K562 (cell line): ENCODE measurements at regions not wholly inside any gene's neighbourhood (a gene's known extent, or its start where the extent isn't known, plus 50 kb on each side); places are given as distances from the start of the nearest gene placed in this dataset.

ENCODE experiments used
- ATAC-seq: fragments of 200-7000 bp; cut with Tn5 transposase; 3 replicates; pipeline ENCODE4 v1.9.1; 2020; ENCODE audit warnings: moderate library complexity
- BruUV-seq: library from RNA; stranded (reverse); fragments of 400-500 nt; replicated peaks from 2 replicates; lab custom pipeline; 2021; lab: Mats Ljungman, UMichigan
- CTCF ChIA-PET: fragments of 300-600 bp; formaldehyde crosslinking; extraction: SDS; loops from one replicate; lab custom pipeline; 2021; ENCODE audit warnings: low intra/inter-chr PET ratio; lab: Yijun Ruan, JAX
- POLR2A ChIA-PET: fragments of 300-600, 350-650 bp; sonication (Branson Sonifier 250); formaldehyde crosslinking; extraction: SDS; loops from one replicate; lab custom pipeline; 2021; ENCODE audit warnings: antibody characterized with exemption, inconsistent platforms; lab: Yijun Ruan, JAX
- DNase-seq, 4 experiments: peaks; one replicate each; pipeline versions ENCODE4 v3.0.0 to v3.0.0-alpha.2; 2011 to 2018; ENCODE audit warnings: low spot score in 3 of 4, mixed read lengths in 3 of 4; ENCODE audit errors: extremely low read depth in 1 of 4
- FAIRE-seq: peaks from 2 replicates; lab custom pipeline; 2011; peaks lifted over from hg19 to GRCh38; lab: Jason Lieb, UNC
- H2AFZ ChIP-seq: 2 replicates; pipeline ENCODE4 v1.6.0; 2011; ENCODE audit warnings: low read depth, low read length, control low read depth, inconsistent platforms
- H3K27ac ChIP-seq: fragments of 200-600 bp; 3 replicates; pipeline ENCODE4 v1.8.0; 2011; ENCODE audit warnings: low read depth, mild to moderate bottlenecking, control low read depth, inconsistent platforms, low read length, moderate library complexity, mixed read lengths; ENCODE audit errors: extremely low read depth
- H3K27me3 ChIP-seq, 2 experiments: fragments of 300-600 bp in 1 of 2; 2 replicates in 1 of 2; 3 replicates in 1 of 2; pipeline versions ENCODE4 v1.6.0 to v1.8.0; 2011; ENCODE audit warnings: inconsistent platforms in 2 of 2, low read length in 2 of 2, mild to moderate bottlenecking in 1 of 2, mixed read lengths in 1 of 2, moderate library complexity in 1 of 2; ENCODE audit not compliant: control insufficient read depth in 2 of 2, insufficient read depth in 2 of 2
- H3K36me3 ChIP-seq: fragments of 300-600 bp; 3 replicates; pipeline ENCODE4 v1.8.0; 2011; ENCODE audit warnings: mild to moderate bottlenecking, low read length, inconsistent platforms; ENCODE audit not compliant: control insufficient read depth, insufficient read depth
- H3K4me1 ChIP-seq, 2 experiments: fragments of 200-600 bp in 1 of 2; replicated peaks in 1 of 2; 2 replicates in 1 of 2; 3 replicates in 1 of 2; pipeline versions ENCODE4 v1.5.1 to v1.8.0; 2011; ENCODE audit warnings: inconsistent platforms in 2 of 2, low read length in 2 of 2, mild to moderate bottlenecking in 1 of 2, mixed read lengths in 1 of 2, moderate library complexity in 1 of 2; ENCODE audit not compliant: control insufficient read depth in 2 of 2, insufficient read depth in 2 of 2
- H3K4me2 ChIP-seq: 2 replicates; pipeline ENCODE4 v1.6.1; 2011; ENCODE audit warnings: low read length, control low read depth, inconsistent platforms, mixed read lengths; ENCODE audit not compliant: insufficient read depth
- H3K4me3 ChIP-seq: fragments of 200-600 bp; sonication (generic), shearing (Covaris generic); 2 replicates; pipeline ENCODE4 v1.5.1; 2016; ENCODE audit warnings: control low read depth, inconsistent platforms
- H3K79me2 ChIP-seq: fragments of 200-600 bp; 3 replicates; pipeline ENCODE4 v1.8.0; 2011; ENCODE audit warnings: low read length, inconsistent platforms; ENCODE audit not compliant: control insufficient read depth, insufficient read depth
- H3K9ac ChIP-seq, 2 experiments: 2 replicates each; pipeline versions ENCODE4 v1.6.0 to v1.6.1; 2011; ENCODE audit warnings: low read depth in 2 of 2, low read length in 2 of 2, control low read depth in 1 of 2, inconsistent platforms in 1 of 2, mild to moderate bottlenecking in 1 of 2, mixed read lengths in 1 of 2; ENCODE audit not compliant: insufficient read depth in 1 of 2
- H3K9me1 ChIP-seq: one replicate; pipeline ENCODE4 v1.6.0; 2011; ENCODE audit warnings: inconsistent platforms, mild to moderate bottlenecking, low read length, moderate library complexity; ENCODE audit not compliant: control insufficient read depth, insufficient read depth
- H3K9me3 ChIP-seq: replicated peaks from 2 replicates; pipeline ENCODE4 v1.5.1; 2011; ENCODE audit warnings: low read depth, low read length, inconsistent platforms; ENCODE audit not compliant: control insufficient read depth, insufficient read depth
- H4K20me1 ChIP-seq: replicated peaks from 2 replicates; pipeline ENCODE4 v1.6.1; 2011; ENCODE audit warnings: low read length, inconsistent platforms, mixed read lengths; ENCODE audit not compliant: control insufficient read depth, insufficient read depth
- BCL6 ChIP-seq: fragments of 250-450 bp; sonication (Bioruptor Pico); IDR thresholded peaks from 2 replicates; pipeline ENCODE4 v1.4.0; 2020
- KLF1 ChIP-seq: fragments of 450-650 bp; IDR thresholded peaks from 2 replicates; pipeline ENCODE4 v1.6.1; 2016; ENCODE audit warnings: missing genetic modification characterization, missing compliant biosample characterization
- MBD2 ChIP-seq: sonication (generic); IDR thresholded peaks from 2 replicates; pipeline ENCODE4 v1.6.1; 2016; ENCODE audit warnings: low read depth, borderline replicate concordance
- ZNF124 ChIP-seq: sonication (generic); formaldehyde crosslinking; IDR thresholded peaks from 2 replicates; pipeline ENCODE4 v1.8.1; 2022; ENCODE audit warnings: missing genetic modification reagents
- WGBS: fragments of 100-300 bp; shearing (Covaris generic); methylation state at CpG from one replicate; pipeline ENCODE4 v1.1.6; 2016; ENCODE audit warnings: low coverage, mixed read lengths; ENCODE audit not compliant: insufficient coverage; ENCODE audit errors: missing lambda C conversion rate; 5-methylcytosine and 5-hydroxymethylcytosine counted together
- in situ Hi-C: fragments of 300-500 bp; cut with MboI; formaldehyde crosslinking; loops from 4 replicates; pipeline ENCODE4 v1.15.0; 2018; ENCODE audit warnings: inconsistent platforms, mixed read lengths
- intact Hi-C: fragments of 100-400 bp; cut with micrococcal nuclease; formaldehyde crosslinking; loops from 2 replicates; pipeline ENCODE4 v1.14.2; 2022
- TF ChIP-seq, protein P1 (sequence below): sonication (generic); formaldehyde crosslinking; IDR thresholded peaks from 2 replicates; pipeline ENCODE4 v1.5.0; 2020; ENCODE audit warnings: missing genetic modification reagents
- TF ChIP-seq, protein P2 (sequence below): sonication (generic); formaldehyde crosslinking; IDR thresholded peaks from 2 replicates; pipeline ENCODE4 v1.8.0; 2022; ENCODE audit warnings: missing genetic modification reagents, mild to moderate bottlenecking, moderate library complexity, borderline replicate concordance

DNA sequence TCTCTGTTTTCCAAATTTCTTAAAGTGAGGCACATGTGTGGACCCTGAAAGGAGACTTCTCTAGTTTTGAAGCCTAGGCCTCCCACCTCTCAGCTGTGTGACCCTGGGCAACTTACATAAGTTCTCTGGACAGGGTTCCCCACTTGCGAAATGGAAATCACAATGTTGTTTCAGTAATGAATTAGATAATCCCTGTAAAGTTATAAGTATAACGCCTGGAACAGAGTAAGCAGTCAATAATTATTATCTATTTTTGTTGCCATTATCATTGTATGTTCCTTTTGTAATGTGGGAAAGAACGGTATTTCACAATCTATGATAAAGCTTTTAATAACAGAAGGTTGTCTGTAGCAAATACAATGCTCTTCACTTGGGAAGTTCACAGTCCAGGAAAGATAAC, 437.3 kb upstream of the ZNF507 start:
- CTCF ChIA-PET = no interaction called here
- Histone ChIP-seq H3K27me3 (no peaks in the 10 kb centered on the region; a peak in 1 of 5 replicates), H3K79me2 (no peaks in the 10 kb centered on the region), H3K9me1 (no peaks in the 10 kb centered on the region), H3K9me3 (no peaks in the 10 kb centered on the region), H3K4me2 (no peak overlapping the region), H4K20me1 (no peaks in the 10 kb centered on the region), H3K4me1 (no peaks in the 10 kb centered on the region), H3K9ac (no peak overlapping the region)
- 2% methylated on average over 3 of the region's 3 CpGs for WGBS
- ATAC-seq (no peak), DNase-seq (no peak)
- in situ Hi-C loops = no loop called here
- POLR2A ChIA-PET = interaction anchor here (1.4 kb wide), 1 partner anchor 9 kb away, joined by 5 read pairs; no protein-coding TSS in a partner anchor
- TF ChIP-seq KLF1 (tag) = no peak
- TF ChIP-seq ZNF124 (CRISPR knock-in tag) = no peak
- TF ChIP-seq BCL6 (CRISPR knock-in tag) = no peak
- no peak for TF ChIP-seq MBD2
- TF ChIP-seq, protein P1, sequence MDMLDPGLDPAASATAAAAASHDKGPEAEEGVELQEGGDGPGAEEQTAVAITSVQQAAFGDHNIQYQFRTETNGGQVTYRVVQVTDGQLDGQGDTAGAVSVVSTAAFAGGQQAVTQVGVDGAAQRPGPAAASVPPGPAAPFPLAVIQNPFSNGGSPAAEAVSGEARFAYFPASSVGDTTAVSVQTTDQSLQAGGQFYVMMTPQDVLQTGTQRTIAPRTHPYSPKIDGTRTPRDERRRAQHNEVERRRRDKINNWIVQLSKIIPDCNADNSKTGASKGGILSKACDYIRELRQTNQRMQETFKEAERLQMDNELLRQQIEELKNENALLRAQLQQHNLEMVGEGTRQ (CRISPR knock-in tag) = no peak
- TF ChIP-seq, protein P2, sequence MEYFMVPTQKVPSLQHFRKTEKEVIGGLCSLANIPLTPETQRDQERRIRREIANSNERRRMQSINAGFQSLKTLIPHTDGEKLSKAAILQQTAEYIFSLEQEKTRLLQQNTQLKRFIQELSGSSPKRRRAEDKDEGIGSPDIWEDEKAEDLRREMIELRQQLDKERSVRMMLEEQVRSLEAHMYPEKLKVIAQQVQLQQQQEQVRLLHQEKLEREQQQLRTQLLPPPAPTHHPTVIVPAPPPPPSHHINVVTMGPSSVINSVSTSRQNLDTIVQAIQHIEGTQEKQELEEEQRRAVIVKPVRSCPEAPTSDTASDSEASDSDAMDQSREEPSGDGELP (CRISPR knock-in tag) = no peak
- TF ChIP-seq, all 486 proteins: peak for 0
- FAIRE-seq = no peak
- H3K27ac ChIP-seq = no peak overlapping the region
- BruUV-seq = no TSS peak
- H3K4me3 ChIP-seq = no peak overlapping the region
- no peak overlapping the region for H2AFZ ChIP-seq
- intact Hi-C loops = no loop called here
- no peaks in the 10 kb centered on the region for H3K36me3 ChIP-seq
